GM13977 (cell line): ENCODE measurements at regions not wholly inside any gene's neighbourhood (a gene's known extent, or its start where the extent isn't known, plus 50 kb on each side); places are given as distances from the start of the nearest gene placed in this dataset.
A peak's percentile ranks its signal among the peaks of the same experiment; 100 is the strongest.

ENCODE experiments used
- DNase-seq: peaks from one replicate; pipeline ENCODE4 v3.0.0; 2012; ENCODE audit warnings: low spot score
- CTCF ChIP-seq: IDR thresholded peaks from 2 replicates; pipeline ENCODE4 v1.5.1; 2012; ENCODE audit warnings: mild to moderate bottlenecking, control low read depth; ENCODE audit not compliant: insufficient read depth; ENCODE audit errors: extremely low read depth, missing control alignments
- in situ Hi-C: fragments of 300-500 bp; cut with MboI; formaldehyde crosslinking; loops from one replicate; pipeline ENCODE4 v1.12.0; 2022; ENCODE audit warnings: low sequenced_read_pairs, low pct_unique_long_range_greater_than_20kb, mixed read lengths, inconsistent platforms; ENCODE audit not compliant: unreplicated experiment

GRCh38 chr1:101356013-101356412 is 119.2 kb downstream of the S1PR1 start:
- no peak for DNase-seq
- in situ Hi-C loops: no loop called here
- TF ChIP-seq CTCF: no peak

GRCh38 chr1:101356604-101357443 is 120.0 kb downstream of the S1PR1 start:
- DNase-seq: no peak
- no peak for TF ChIP-seq CTCF
- in situ Hi-C loops: no loop called here

- TF ChIP-seq CTCF: peak; percentile 84
- peak; percentile 77 for DNase-seq
- in situ Hi-C loops: no loop called here
These were observed 120.7 kb downstream of the S1PR1 start for GRCh38 chr1:101357444-101357986.

GRCh38 chr1:101360506-101360905 is 123.7 kb downstream of the S1PR1 start:
- no peak for TF ChIP-seq CTCF
- DNase-seq: no peak
- in situ Hi-C loops: no loop called here

- DNase-seq: no peak
- TF ChIP-seq CTCF: no peak
- in situ Hi-C loops: no loop called here
These were observed 127.1 kb downstream of the S1PR1 start for GRCh38 chr1:101363891-101364318.

GRCh38 chr1:101364370-101365120 is 127.7 kb downstream of the S1PR1 start:
- in situ Hi-C loops: no loop called here
- DNase-seq: no peak

More at GRCh38 chr1:101364370-101365120, 127.7 kb downstream of the S1PR1 start:
- no peak for TF ChIP-seq CTCF
